Skeletal muscle satellite cell (primary cell): ENCODE measurements at regions not wholly inside any gene's neighbourhood (a gene's known extent, or its start where the extent isn't known, plus 50 kb on each side); places are given as distances from the start of the nearest gene placed in this dataset.

ENCODE experiments used
- H3K27me3 ChIP-seq: 2 replicates; pipeline ENCODE4 v1.7.0; 2013; ENCODE audit warnings: low read length; ENCODE audit not compliant: control insufficient read depth, insufficient read depth
- H3K36me3 ChIP-seq: 2 replicates; pipeline ENCODE4 v1.7.0; 2013; ENCODE audit warnings: mild to moderate bottlenecking, control low read depth, low read length; ENCODE audit not compliant: insufficient read depth
- H3K4me1 ChIP-seq: 2 replicates; pipeline ENCODE4 v1.7.0; 2013; ENCODE audit warnings: low read length; ENCODE audit not compliant: control insufficient read depth, insufficient read depth
- H3K4me2 ChIP-seq: 2 replicates; pipeline ENCODE4 v1.7.0; 2013; ENCODE audit warnings: mild to moderate bottlenecking, low read length
- H3K4me3 ChIP-seq: 2 replicates; pipeline ENCODE4 v1.7.0; 2013; ENCODE audit warnings: low read length
- H3K9ac ChIP-seq: 2 replicates; pipeline ENCODE4 v1.7.0; 2013; ENCODE audit warnings: mild to moderate bottlenecking, low read depth, low read length, moderate library complexity
- H3K9me3 ChIP-seq: replicated peaks from 2 replicates; pipeline ENCODE4 v1.7.0; 2013; ENCODE audit warnings: mild to moderate bottlenecking, control low read depth, low read length

DNA sequence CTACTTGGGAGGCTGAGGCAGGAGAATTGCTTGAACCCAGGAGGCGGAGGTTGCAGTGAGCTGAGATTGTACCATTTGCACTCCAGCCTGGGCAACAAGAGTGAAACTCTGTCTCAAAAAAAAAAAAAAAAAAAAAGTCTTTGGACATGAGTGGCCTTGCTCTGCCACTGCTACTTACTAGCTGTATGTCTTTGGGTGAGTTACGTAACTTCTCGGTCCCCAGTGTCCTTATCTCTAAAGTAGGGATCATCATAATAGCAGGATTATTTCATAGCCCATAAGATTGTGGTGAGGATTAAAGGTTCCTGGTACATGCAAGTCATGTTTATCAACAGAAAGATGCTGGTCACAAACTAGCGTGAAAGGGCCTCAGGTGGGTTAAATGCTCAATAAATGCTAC is 53.9 kb upstream of the HEPHL1 start:
- H3K4me3 ChIP-seq, result no peak overlapping the region
- H3K9me3 ChIP-seq, result no peaks in the 10 kb centered on the region
- no peaks in the 10 kb centered on the region for H3K36me3 ChIP-seq
- peaks cover 31% of the 10 kb centered on the region for H3K27me3 ChIP-seq
- H3K9ac ChIP-seq, result no peak overlapping the region
- no peaks in the 10 kb centered on the region for H3K4me1 ChIP-seq
- no peak overlapping the region for H3K4me2 ChIP-seq

GRCh38 chr11:93967944-93968343 is 53.2 kb upstream of the HEPHL1 start:
- Histone ChIP-seq H3K9me3 (no peaks in the 10 kb centered on the region), H3K4me1 (no peaks in the 10 kb centered on the region), H3K4me3 (no peak overlapping the region), H3K36me3 (no peaks in the 10 kb centered on the region), H3K4me2 (no peak overlapping the region), H3K27me3 (peaks cover 28% of the 10 kb centered on the region), H3K9ac (no peak overlapping the region)

DNA sequence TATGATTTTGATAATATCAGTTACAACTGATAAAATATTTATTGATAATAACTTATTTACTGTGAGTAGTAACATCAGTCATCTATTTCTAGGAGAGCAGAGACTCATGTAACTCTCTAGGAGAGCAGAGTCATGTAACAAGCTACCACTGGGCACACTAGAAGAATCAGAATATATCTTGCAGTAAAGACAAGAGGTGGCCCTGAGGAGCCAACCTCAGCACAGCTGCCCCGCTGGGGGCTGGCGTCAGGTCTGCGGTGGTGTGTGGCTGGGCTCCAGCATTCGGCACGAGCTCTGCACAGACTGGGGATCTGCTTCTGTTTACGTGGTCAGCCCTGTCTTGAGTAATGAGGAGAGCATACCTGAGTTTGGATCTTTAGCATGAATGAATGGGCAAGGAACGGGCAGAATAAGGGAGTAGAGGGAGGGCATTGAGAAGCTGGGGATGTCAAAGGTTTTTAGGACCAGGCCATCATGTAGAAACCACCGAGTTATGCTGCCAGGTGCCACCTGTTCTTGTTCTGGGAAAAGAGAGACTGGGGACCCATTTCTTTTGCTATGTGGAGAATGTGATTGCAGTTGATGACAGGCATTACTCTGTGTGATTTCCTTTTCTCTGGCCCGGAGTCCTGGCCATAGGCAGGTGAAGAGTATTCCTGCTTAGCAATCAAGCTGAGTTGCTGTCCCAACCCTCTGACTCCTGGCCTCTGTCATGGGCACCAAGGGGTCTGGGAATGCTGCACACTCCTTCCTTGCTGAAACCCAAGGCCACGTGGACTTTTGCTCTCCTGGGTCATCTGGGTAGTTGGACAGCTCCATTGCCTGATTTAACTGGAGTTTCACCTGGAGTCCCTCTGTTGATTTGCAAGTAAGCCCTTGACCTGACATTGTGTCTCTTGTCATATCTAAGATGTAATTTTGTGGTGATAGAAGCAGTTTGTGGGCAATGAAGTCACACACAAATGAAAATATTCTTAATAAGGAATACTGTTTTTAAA is 50.9 kb upstream of the HEPHL1 start:
- H3K36me3 ChIP-seq, result no peaks in the 10 kb centered on the region
- H3K4me2 ChIP-seq, result no peak overlapping the region
- peaks cover 26% of the 10 kb centered on the region for H3K27me3 ChIP-seq
- H3K4me3 ChIP-seq, result no peak overlapping the region
- H3K4me1 ChIP-seq, result no peaks in the 10 kb centered on the region
- no peaks in the 10 kb centered on the region for H3K9me3 ChIP-seq
- H3K9ac ChIP-seq, result no peak overlapping the region
